ENCODE measurements at regions not wholly inside any gene's neighbourhood (a gene's known extent, or its start where the extent isn't known, plus 50 kb on each side); places are given as distances from the start of the nearest gene placed in this dataset.

GRCh38 chr1:190579552-190580193, 102.0 kb upstream of the BRINP3 start:
- Histone ChIP-seq H3K4me3 (ENCODE audit: control insufficient read depth in 1 of 2, extremely low read depth in 1 of 2, low read length in 1 of 2) (no peak overlapping the region), H3K9me3 (no peaks in the 10 kb centered on the region), H3K4me1 (ENCODE audit: control insufficient read depth in 1 of 2, extremely low read depth in 1 of 2, insufficient read depth in 2 of 2, low read length in 2 of 2) (no peaks in the 10 kb centered on the region), H3K27me3 (replicated peaks in 1 of 2; ENCODE audit: control insufficient read depth in 2 of 2, extremely low read depth in 1 of 2, insufficient read depth in 2 of 2, low read length in 1 of 2) (no peaks in the 10 kb centered on the region), H3K27ac (ENCODE audit: low read length) (no peak overlapping the region), H3K36me3 (ENCODE audit: control insufficient read depth in 2 of 2, extremely low read depth in 1 of 2, insufficient read depth in 1 of 2, low read length in 1 of 2) (no peaks in the 10 kb centered on the region)
- ATAC-seq (replicated peaks in 1 of 4) (no peak), DNase-seq (no peak)
- H3K4me1 Mint-ChIP-seq: no peaks in the 10 kb centered on the region
- H3K27me3 Mint-ChIP-seq: no peaks in the 10 kb centered on the region
- ChIA-PET POLR2A (no interaction called here), CTCF (no interaction called here)
- H3K36me3 Mint-ChIP-seq: no peaks in the 10 kb centered on the region
- peaks cover 13 to 21% (median 19%) of the 10 kb centered on the region in 3 donors for H3K9me3 Mint-ChIP-seq
- WGBS (ENCODE audit: insufficient coverage): 0% methylated on average over 1 of the region's 1 CpG
- no peak overlapping the region for H3K27ac Mint-ChIP-seq
- H3K4me3 Mint-ChIP-seq: no peak overlapping the region

DNA sequence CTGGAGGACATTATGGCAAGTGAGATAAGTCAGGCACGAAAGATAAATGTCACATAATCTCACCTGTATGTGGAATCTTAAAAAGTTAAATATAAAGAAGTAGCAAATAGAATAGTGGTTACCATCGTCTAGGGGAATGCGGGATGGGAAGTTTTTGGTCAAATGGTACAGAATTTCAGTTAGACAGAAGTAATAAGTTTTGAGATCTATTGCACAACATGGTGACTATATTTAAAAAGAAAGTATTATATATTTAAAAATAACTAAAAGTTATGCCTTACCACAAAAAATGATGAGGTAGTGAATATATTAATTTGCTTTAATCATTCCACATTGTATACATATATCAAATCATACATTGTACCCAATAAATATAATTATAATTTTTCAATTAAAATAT, 106.2 kb upstream of the BRINP3 start:
- Mint-ChIP-seq H3K4me3 (no peak overlapping the region), H3K9me3 (peaks cover 5 to 25% (median 14%) of the 10 kb centered on the region in 3 donors), H3K27ac (no peak overlapping the region), H3K27me3 (no peaks in the 10 kb centered on the region), H3K36me3 (no peaks in the 10 kb centered on the region), H3K4me1 (no peaks in the 10 kb centered on the region)
- no peaks in the 10 kb centered on the region for H3K36me3 ChIP-seq (ENCODE audit: control insufficient read depth in 2 of 2, extremely low read depth in 1 of 2, insufficient read depth in 1 of 2, low read length in 1 of 2)
- CTCF ChIA-PET: no interaction called here
- no peak for DNase-seq
- H3K4me1 ChIP-seq (ENCODE audit: control insufficient read depth in 1 of 2, extremely low read depth in 1 of 2, insufficient read depth in 2 of 2, low read length in 2 of 2): no peaks in the 10 kb centered on the region
- POLR2A ChIA-PET: no interaction called here
- no peaks in the 10 kb centered on the region for H3K27me3 ChIP-seq (replicated peaks in 1 of 2; ENCODE audit: control insufficient read depth in 2 of 2, extremely low read depth in 1 of 2, insufficient read depth in 2 of 2, low read length in 1 of 2)
- ATAC-seq (replicated peaks in 1 of 4): no peak
- H3K9me3 ChIP-seq: no peaks in the 10 kb centered on the region
- H3K4me3 ChIP-seq (ENCODE audit: control insufficient read depth in 1 of 2, extremely low read depth in 1 of 2, low read length in 1 of 2): no peak overlapping the region
- no peak overlapping the region for H3K27ac ChIP-seq (ENCODE audit: low read length)
- no CpG with 5 or more reads among the region's 3 CpGs for WGBS (ENCODE audit: insufficient coverage)

- WGBS (ENCODE audit: insufficient coverage): no CpG with 5 or more reads among the region's 1 CpG
- H3K27ac Mint-ChIP-seq: no peak overlapping the region
Measured at GRCh38 chr1:190588424-190588823, 110.8 kb upstream of the BRINP3 start.

DNA sequence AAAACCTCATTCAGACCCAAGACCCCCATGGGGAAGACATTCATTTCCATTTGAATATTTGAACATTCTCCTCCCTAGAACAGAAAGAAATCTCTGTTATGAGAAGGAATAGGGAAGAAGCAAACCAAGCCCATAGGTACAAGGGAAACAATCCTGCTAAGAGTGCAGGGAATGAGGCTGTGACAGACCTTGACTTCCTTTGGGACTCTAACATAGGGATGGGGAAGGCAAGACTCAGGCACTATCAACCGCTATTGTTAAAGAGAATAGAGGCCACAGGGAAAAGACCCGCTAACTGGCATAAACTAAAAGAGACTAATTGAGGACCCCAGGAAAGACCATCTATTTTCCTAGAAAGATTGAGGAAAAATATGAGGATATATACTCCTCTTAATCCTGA, 117.8 kb upstream of the BRINP3 start:
- no peak overlapping the region for H3K4me3 ChIP-seq (ENCODE audit: control insufficient read depth in 1 of 2, extremely low read depth in 1 of 2, low read length in 1 of 2)
- DNase-seq: no peak
- no peaks in the 10 kb centered on the region for H3K4me1 ChIP-seq (ENCODE audit: control insufficient read depth in 1 of 2, extremely low read depth in 1 of 2, insufficient read depth in 2 of 2, low read length in 2 of 2)
- H3K27ac ChIP-seq (ENCODE audit: low read length): no peak overlapping the region
- POLR2A ChIA-PET: no interaction called here
- no peaks in the 10 kb centered on the region for H3K27me3 ChIP-seq (replicated peaks in 1 of 2; ENCODE audit: control insufficient read depth in 2 of 2, extremely low read depth in 1 of 2, insufficient read depth in 2 of 2, low read length in 1 of 2)
- H3K36me3 Mint-ChIP-seq: no peaks in the 10 kb centered on the region
- no peaks in the 10 kb centered on the region for H3K36me3 ChIP-seq (ENCODE audit: control insufficient read depth in 2 of 2, extremely low read depth in 1 of 2, insufficient read depth in 1 of 2, low read length in 1 of 2)
- CTCF ChIA-PET: no interaction called here
- H3K27me3 Mint-ChIP-seq: no peaks in the 10 kb centered on the region
- peaks cover 8 to 23% (median 13%) of the 10 kb centered on the region in 3 donors for H3K9me3 Mint-ChIP-seq
- H3K27ac Mint-ChIP-seq: no peak overlapping the region
- no peaks in the 10 kb centered on the region for H3K4me1 Mint-ChIP-seq
- no CpG with 5 or more reads among the region's 2 CpGs for WGBS (ENCODE audit: insufficient coverage)
- no peaks in the 10 kb centered on the region for H3K9me3 ChIP-seq
- H3K4me3 Mint-ChIP-seq: no peak overlapping the region
- ATAC-seq (replicated peaks in 1 of 4): no peak

More at GRCh38 chr1:190588424-190588823, 110.8 kb upstream of the BRINP3 start:
- POLR2A ChIA-PET: no interaction called here
- DNase-seq: no peak
- CTCF ChIA-PET: no interaction called here
- ATAC-seq (replicated peaks in 1 of 4): no peak
- no peak overlapping the region for H3K4me3 ChIP-seq (ENCODE audit: control insufficient read depth in 1 of 2, extremely low read depth in 1 of 2, low read length in 1 of 2)
- no peaks in the 10 kb centered on the region for H3K36me3 ChIP-seq (ENCODE audit: control insufficient read depth in 2 of 2, extremely low read depth in 1 of 2, insufficient read depth in 1 of 2, low read length in 1 of 2)
- Mint-ChIP-seq H3K4me3 (no peak overlapping the region), H3K36me3 (no peaks in the 10 kb centered on the region), H3K9me3 (peaks cover 6 to 29% (median 10%) of the 10 kb centered on the region in 3 donors), H3K27me3 (no peaks in the 10 kb centered on the region), H3K4me1 (no peaks in the 10 kb centered on the region)
- H3K9me3 ChIP-seq: no peaks in the 10 kb centered on the region
- H3K4me1 ChIP-seq (ENCODE audit: control insufficient read depth in 1 of 2, extremely low read depth in 1 of 2, insufficient read depth in 2 of 2, low read length in 2 of 2): no peaks in the 10 kb centered on the region
- no peak overlapping the region for H3K27ac ChIP-seq (ENCODE audit: low read length)
- H3K27me3 ChIP-seq (replicated peaks in 1 of 2; ENCODE audit: control insufficient read depth in 2 of 2, extremely low read depth in 1 of 2, insufficient read depth in 2 of 2, low read length in 1 of 2): no peaks in the 10 kb centered on the region

DNA sequence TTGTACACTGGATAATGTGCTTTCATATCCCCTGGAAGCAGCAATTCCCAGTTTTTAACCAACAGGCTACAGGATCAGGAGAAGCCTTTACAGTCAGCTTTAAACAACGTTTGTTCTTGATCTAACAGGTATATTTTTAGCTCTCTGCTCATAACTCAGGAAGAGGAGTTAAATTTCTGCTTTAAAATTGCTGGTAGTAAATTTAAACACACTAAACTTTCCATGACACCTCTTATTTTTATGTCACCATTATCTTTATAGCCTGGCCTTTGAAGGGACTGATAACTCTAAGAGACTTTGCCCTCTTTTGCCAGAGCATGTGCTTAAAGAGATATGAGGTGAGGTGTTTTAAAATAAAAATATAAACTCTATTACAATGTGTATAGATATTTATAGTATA, 119.6 kb upstream of the BRINP3 start:
- Histone ChIP-seq H3K9me3 (no peaks in the 10 kb centered on the region), H3K4me3 (ENCODE audit: control insufficient read depth in 1 of 2, extremely low read depth in 1 of 2, low read length in 1 of 2) (no peak overlapping the region), H3K4me1 (ENCODE audit: control insufficient read depth in 1 of 2, extremely low read depth in 1 of 2, insufficient read depth in 2 of 2, low read length in 2 of 2) (no peaks in the 10 kb centered on the region), H3K27ac (ENCODE audit: low read length) (no peak overlapping the region), H3K27me3 (replicated peaks in 1 of 2; ENCODE audit: control insufficient read depth in 2 of 2, extremely low read depth in 1 of 2, insufficient read depth in 2 of 2, low read length in 1 of 2) (no peaks in the 10 kb centered on the region), H3K36me3 (ENCODE audit: control insufficient read depth in 2 of 2, extremely low read depth in 1 of 2, insufficient read depth in 1 of 2, low read length in 1 of 2) (no peaks in the 10 kb centered on the region)
- peaks cover 9 to 25% (median 18%) of the 10 kb centered on the region in 3 donors for H3K9me3 Mint-ChIP-seq
- no peak overlapping the region for H3K4me3 Mint-ChIP-seq
- H3K27ac Mint-ChIP-seq: no peak overlapping the region
- H3K27me3 Mint-ChIP-seq: no peaks in the 10 kb centered on the region
- no peaks in the 10 kb centered on the region for H3K4me1 Mint-ChIP-seq
- ATAC-seq (replicated peaks in 1 of 4): no peak
- POLR2A ChIA-PET: no interaction called here
- WGBS (ENCODE audit: insufficient coverage): no CpG with 5 or more reads among the region's 1 CpG
- CTCF ChIA-PET: no interaction called here
- H3K36me3 Mint-ChIP-seq: no peaks in the 10 kb centered on the region
- DNase-seq: no peak

GRCh38 chr1:190599670-190600069, 122.0 kb upstream of the BRINP3 start:
- ATAC-seq (replicated peaks in 1 of 4) (no peak), DNase-seq (no peak)
- H3K27ac Mint-ChIP-seq: no peak overlapping the region
- Histone ChIP-seq H3K27me3 (replicated peaks in 1 of 2; ENCODE audit: control insufficient read depth in 2 of 2, extremely low read depth in 1 of 2, insufficient read depth in 2 of 2, low read length in 1 of 2) (no peaks in the 10 kb centered on the region), H3K4me1 (ENCODE audit: control insufficient read depth in 1 of 2, extremely low read depth in 1 of 2, insufficient read depth in 2 of 2, low read length in 2 of 2) (no peaks in the 10 kb centered on the region), H3K27ac (ENCODE audit: low read length) (no peak overlapping the region), H3K9me3 (no peaks in the 10 kb centered on the region), H3K4me3 (ENCODE audit: control insufficient read depth in 1 of 2, extremely low read depth in 1 of 2, low read length in 1 of 2) (no peak overlapping the region), H3K36me3 (ENCODE audit: control insufficient read depth in 2 of 2, extremely low read depth in 1 of 2, insufficient read depth in 1 of 2, low read length in 1 of 2) (no peaks in the 10 kb centered on the region)
- no peaks in the 10 kb centered on the region for H3K4me1 Mint-ChIP-seq
- ChIA-PET CTCF (no interaction called here), POLR2A (interaction anchor here in 1 of 2 donors (0.5 kb wide), 1 partner anchor 674 kb away, joined by 6 read pairs; no protein-coding TSS in a partner anchor)
- peaks cover 15 to 25% (median 23%) of the 10 kb centered on the region in 3 donors for H3K9me3 Mint-ChIP-seq
- no peaks in the 10 kb centered on the region for H3K36me3 Mint-ChIP-seq
- no peak overlapping the region for H3K4me3 Mint-ChIP-seq
- H3K27me3 Mint-ChIP-seq: no peaks in the 10 kb centered on the region

GRCh38 chr1:190602325-190602724, 124.7 kb upstream of the BRINP3 start:
- WGBS (ENCODE audit: insufficient coverage): no CpG with 5 or more reads among the region's 3 CpGs
- Mint-ChIP-seq H3K27ac (no peak overlapping the region), H3K4me1 (no peaks in the 10 kb centered on the region), H3K9me3 (peaks cover 7 to 25% (median 16%) of the 10 kb centered on the region in 3 donors), H3K4me3 (no peak overlapping the region), H3K36me3 (no peaks in the 10 kb centered on the region), H3K27me3 (no peaks in the 10 kb centered on the region)
- CTCF ChIA-PET: no interaction called here
- DNase-seq: no peak
- Histone ChIP-seq H3K27ac (ENCODE audit: low read length) (no peak overlapping the region), H3K9me3 (no peaks in the 10 kb centered on the region), H3K36me3 (ENCODE audit: control insufficient read depth in 2 of 2, extremely low read depth in 1 of 2, insufficient read depth in 1 of 2, low read length in 1 of 2) (no peaks in the 10 kb centered on the region), H3K27me3 (replicated peaks in 1 of 2; ENCODE audit: control insufficient read depth in 2 of 2, extremely low read depth in 1 of 2, insufficient read depth in 2 of 2, low read length in 1 of 2) (no peaks in the 10 kb centered on the region), H3K4me1 (ENCODE audit: control insufficient read depth in 1 of 2, extremely low read depth in 1 of 2, insufficient read depth in 2 of 2, low read length in 2 of 2) (no peaks in the 10 kb centered on the region), H3K4me3 (ENCODE audit: control insufficient read depth in 1 of 2, extremely low read depth in 1 of 2, low read length in 1 of 2) (no peak overlapping the region)
- POLR2A ChIA-PET: no interaction called here
- no peak for ATAC-seq (replicated peaks in 1 of 4)

Measured in T-cell (primary cell).